Smooth muscle cell (in vitro differentiated cells): ENCODE measurements at regions not wholly inside any gene's neighbourhood (a gene's known extent, or its start where the extent isn't known, plus 50 kb on each side); places are given as distances from the start of the nearest gene placed in this dataset.

Experiments
- DNase-seq: peaks from one replicate; lab custom pipeline; 2025; ENCODE audit not compliant: unreplicated experiment; lab: John Stamatoyannopoulos, UW
- H2AFZ ChIP-seq: fragments of 200-600 bp; sonication (generic); 2 replicates; pipeline ENCODE4 v1.6.0; 2016; ENCODE audit warnings: antibody characterized with exemption, low read depth, mild to moderate bottlenecking
- H3F3A ChIP-seq: fragments of 200-600 bp; sonication (generic); 2 replicates; pipeline ENCODE4 v1.6.0; 2017; ENCODE audit warnings: antibody characterized with exemption, low read depth
- H3K27ac ChIP-seq: fragments of 200-600 bp; sonication (generic); 2 replicates; pipeline ENCODE4 v1.5.1; 2016; ENCODE audit warnings: low read depth, mild to moderate bottlenecking
- H3K27me3 ChIP-seq: fragments of 200-600 bp; sonication (generic); 2 replicates; pipeline ENCODE4 v1.6.1; 2016; ENCODE audit warnings: low read depth, mild to moderate bottlenecking
- H3K36me3 ChIP-seq: fragments of 200-600 bp; sonication (generic); 2 replicates; pipeline ENCODE4 v1.5.1; 2016; ENCODE audit warnings: low read depth
- H3K4me1 ChIP-seq: fragments of 200-600 bp; sonication (generic); 2 replicates; pipeline ENCODE4 v1.5.1; 2016; ENCODE audit warnings: low read depth
- H3K4me2 ChIP-seq: fragments of 200-600 bp; sonication (generic); 2 replicates; pipeline ENCODE4 v1.6.0; 2016; ENCODE audit warnings: mild to moderate bottlenecking
- H3K4me3 ChIP-seq: fragments of 200-600 bp; sonication (generic); 2 replicates; pipeline ENCODE4 v1.5.1; 2016; ENCODE audit warnings: mild to moderate bottlenecking
- H3K79me2 ChIP-seq: fragments of 200-600 bp; sonication (generic); 2 replicates; pipeline ENCODE4 v1.6.0; 2016; ENCODE audit warnings: low read depth, mild to moderate bottlenecking
- H3K9ac ChIP-seq: fragments of 200-600 bp; sonication (generic); 2 replicates; pipeline ENCODE4 v1.6.0; 2016; ENCODE audit warnings: low read depth
- H3K9me3 ChIP-seq: fragments of 200-600 bp; sonication (generic); replicated peaks from 2 replicates; pipeline ENCODE4 v1.5.1; 2016; ENCODE audit warnings: low read depth
- H4K20me1 ChIP-seq: fragments of 200-600 bp; sonication (generic); 2 replicates; pipeline ENCODE4 v1.6.0; 2016; ENCODE audit warnings: low read depth
- WGBS: methylation state at CpG from one replicate; pipeline ENCODE4 v1.1.7; 2016; ENCODE audit warnings: low lambda C conversion rate; 5-methylcytosine and 5-hydroxymethylcytosine counted together
- TF ChIP-seq, protein P1 (sequence below): fragments of 200-600 bp; sonication (generic); IDR thresholded peaks from 2 replicates; pipeline ENCODE4 v1.5.1; 2017; ENCODE audit warnings: borderline replicate concordance, mild to moderate bottlenecking, antibody characterized with exemption; ENCODE audit not compliant: insufficient read depth, poor library complexity, severe bottlenecking

DNA sequence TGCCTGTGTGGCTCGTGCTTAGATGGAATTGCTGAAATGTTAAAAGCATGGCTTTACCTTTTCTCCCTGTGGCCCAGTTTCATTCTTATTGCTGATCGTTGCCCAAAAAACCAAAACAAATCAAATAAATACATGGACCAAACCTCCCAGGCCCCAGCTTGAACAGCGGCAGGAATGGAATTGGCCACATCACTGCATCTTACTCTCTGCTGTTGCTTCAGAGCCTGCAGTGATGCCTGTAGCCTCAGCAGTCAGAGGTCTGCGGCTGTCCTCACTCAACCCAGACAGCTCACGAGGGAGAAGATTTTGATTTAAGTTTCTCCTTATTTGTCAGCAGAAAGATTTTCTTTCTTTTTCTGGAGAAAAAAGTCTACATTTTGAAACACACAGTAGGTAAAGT, 91.5 kb downstream of the NPIPB11 start:
- DNase-seq, result no peak

DNA sequence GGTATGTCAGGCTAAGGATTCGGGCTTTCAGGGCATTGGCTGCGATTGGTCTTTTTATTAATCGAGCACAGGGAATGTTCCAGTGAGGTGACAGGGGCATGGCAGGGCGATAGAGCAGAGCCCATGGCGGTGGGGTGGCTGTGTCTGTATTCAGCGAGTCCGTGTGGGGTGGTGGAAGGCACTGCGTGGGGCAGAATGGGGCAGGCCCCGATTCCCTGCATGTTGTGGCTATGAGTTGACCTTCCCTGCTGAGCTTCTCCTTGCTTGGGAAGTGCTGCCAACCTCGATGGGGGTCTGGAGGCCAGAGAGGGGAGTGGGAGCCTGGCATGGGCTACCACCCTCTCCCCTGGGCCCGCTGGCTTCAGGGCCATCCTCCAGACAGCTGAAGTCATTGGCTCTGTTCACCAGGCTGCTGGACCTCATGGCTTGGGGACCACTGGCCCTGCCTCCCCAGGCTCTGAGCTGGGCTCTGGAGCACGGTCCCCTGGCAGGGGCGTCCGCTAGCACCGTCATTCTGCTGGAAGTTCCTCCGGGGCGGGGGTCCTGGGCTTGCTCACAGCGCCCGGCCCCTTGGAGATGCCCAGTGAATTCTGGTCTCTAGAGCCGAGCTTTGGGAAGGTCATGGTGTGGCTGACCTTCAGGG, 92.1 kb downstream of the NPIPB11 start:
- no peak overlapping the region for H3K9ac ChIP-seq
- 95% methylated on average over 19 of the region's 20 CpGs for WGBS
- TF ChIP-seq, protein P1, sequence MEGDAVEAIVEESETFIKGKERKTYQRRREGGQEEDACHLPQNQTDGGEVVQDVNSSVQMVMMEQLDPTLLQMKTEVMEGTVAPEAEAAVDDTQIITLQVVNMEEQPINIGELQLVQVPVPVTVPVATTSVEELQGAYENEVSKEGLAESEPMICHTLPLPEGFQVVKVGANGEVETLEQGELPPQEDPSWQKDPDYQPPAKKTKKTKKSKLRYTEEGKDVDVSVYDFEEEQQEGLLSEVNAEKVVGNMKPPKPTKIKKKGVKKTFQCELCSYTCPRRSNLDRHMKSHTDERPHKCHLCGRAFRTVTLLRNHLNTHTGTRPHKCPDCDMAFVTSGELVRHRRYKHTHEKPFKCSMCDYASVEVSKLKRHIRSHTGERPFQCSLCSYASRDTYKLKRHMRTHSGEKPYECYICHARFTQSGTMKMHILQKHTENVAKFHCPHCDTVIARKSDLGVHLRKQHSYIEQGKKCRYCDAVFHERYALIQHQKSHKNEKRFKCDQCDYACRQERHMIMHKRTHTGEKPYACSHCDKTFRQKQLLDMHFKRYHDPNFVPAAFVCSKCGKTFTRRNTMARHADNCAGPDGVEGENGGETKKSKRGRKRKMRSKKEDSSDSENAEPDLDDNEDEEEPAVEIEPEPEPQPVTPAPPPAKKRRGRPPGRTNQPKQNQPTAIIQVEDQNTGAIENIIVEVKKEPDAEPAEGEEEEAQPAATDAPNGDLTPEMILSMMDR, result no peak

More for the DNA sequence above, 91.5 kb downstream of the NPIPB11 start:
- Histone ChIP-seq H4K20me1 (no peaks in the 10 kb centered on the region), H3K4me3 (no peak overlapping the region), H3F3A (no peaks in the 10 kb centered on the region), H3K27ac (no peak overlapping the region), H3K27me3 (no peaks in the 10 kb centered on the region), H3K4me1 (peaks cover 12% of the 10 kb centered on the region), H2AFZ (no peak overlapping the region), H3K79me2 (no peaks in the 10 kb centered on the region), H3K9me3 (no peaks in the 10 kb centered on the region), H3K4me2 (no peak overlapping the region), H3K36me3 (no peaks in the 10 kb centered on the region), H3K9ac (no peak overlapping the region)
- TF ChIP-seq, protein P1, result no peak
- WGBS, result 91% methylated on average over 5 of the region's 5 CpGs

DNA sequence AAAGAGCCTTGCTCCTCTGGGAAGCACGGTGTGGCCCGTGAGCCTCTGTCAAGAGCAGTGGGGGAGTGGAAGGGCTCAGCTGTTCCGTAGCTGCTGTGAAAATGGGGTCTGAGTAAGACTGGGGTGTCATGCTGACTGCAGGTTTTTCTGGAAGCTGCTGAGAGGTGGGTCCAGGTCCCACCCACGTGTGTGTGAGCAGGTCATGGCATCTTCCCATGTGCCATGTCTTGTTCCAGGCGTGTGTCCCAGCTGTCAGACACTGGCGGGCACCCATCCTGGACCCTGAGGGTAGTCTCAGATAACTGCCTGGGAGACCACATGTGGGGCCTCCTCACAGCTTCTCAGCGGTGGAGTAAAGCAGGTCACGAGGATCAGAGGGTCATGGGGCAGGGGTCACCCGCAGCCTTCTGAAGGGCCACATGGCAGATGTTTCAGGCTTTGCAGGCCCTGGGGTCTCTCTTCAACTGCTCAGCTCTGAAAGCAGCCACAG, 92.9 kb downstream of the NPIPB11 start:
- Histone ChIP-seq H3K4me2 (no peak overlapping the region), H3K27me3 (no peaks in the 10 kb centered on the region), H3K4me3 (no peak overlapping the region), H3K4me1 (peaks cover 5% of the 10 kb centered on the region), H3F3A (no peaks in the 10 kb centered on the region), H3K9me3 (no peaks in the 10 kb centered on the region), H3K36me3 (no peaks in the 10 kb centered on the region), H3K9ac (no peak overlapping the region), H3K79me2 (no peaks in the 10 kb centered on the region), H4K20me1 (no peaks in the 10 kb centered on the region), H3K27ac (no peak overlapping the region), H2AFZ (no peak overlapping the region)
- no peak for DNase-seq
- 90% methylated on average over 9 of the region's 9 CpGs for WGBS
- TF ChIP-seq, protein P1, result no peak

More for the DNA sequence above, 92.1 kb downstream of the NPIPB11 start:
- no peaks in the 10 kb centered on the region for H4K20me1 ChIP-seq
- no peak overlapping the region for H3K4me3 ChIP-seq
- H3K27me3 ChIP-seq, result no peaks in the 10 kb centered on the region
- no peaks in the 10 kb centered on the region for H3K9me3 ChIP-seq
- no peaks in the 10 kb centered on the region for H3F3A ChIP-seq
- no peak for DNase-seq
- no peak overlapping the region for H3K27ac ChIP-seq
- H2AFZ ChIP-seq, result no peak overlapping the region
- H3K36me3 ChIP-seq, result no peaks in the 10 kb centered on the region
- no peaks in the 10 kb centered on the region for H3K79me2 ChIP-seq
- no peak overlapping the region for H3K4me2 ChIP-seq
- H3K4me1 ChIP-seq, result peaks cover 12% of the 10 kb centered on the region
